SU-DHL-6 (cell line): ENCODE measurements at regions not wholly inside any gene's neighbourhood (a gene's known extent, or its start where the extent isn't known, plus 50 kb on each side); places are given as distances from the start of the nearest gene placed in this dataset.
"Not testable (repeated sequence)": the region's sequence is repeated elsewhere in the genome, so short reads cannot be mapped to it uniquely, and the experiment has no call there.

Experiments
- EZH2phosphoT487 ChIP-seq: fragments of 200-600 bp; sonication (generic), shearing (Covaris generic); conservative IDR thresholded peaks from 2 replicates; pipeline ENCODE4 v1.6.1; 2018; ENCODE audit warnings: mild to moderate bottlenecking, antibody characterized with exemption, low read length, moderate library complexity, mixed read lengths
- TF ChIP-seq, protein P1 (sequence below): fragments of 200-600 bp; sonication (generic); IDR thresholded peaks from one replicate; pipeline ENCODE4 v1.5.1; 2017; ENCODE audit warnings: antibody characterized with exemption, mild to moderate bottlenecking, low read length, moderate library complexity; ENCODE audit not compliant: insufficient read depth, poor library complexity, severe bottlenecking

GRCh38 chr12:20115371-20115770, 253.0 kb upstream of the PDE3A start:
- TF ChIP-seq, protein P1, sequence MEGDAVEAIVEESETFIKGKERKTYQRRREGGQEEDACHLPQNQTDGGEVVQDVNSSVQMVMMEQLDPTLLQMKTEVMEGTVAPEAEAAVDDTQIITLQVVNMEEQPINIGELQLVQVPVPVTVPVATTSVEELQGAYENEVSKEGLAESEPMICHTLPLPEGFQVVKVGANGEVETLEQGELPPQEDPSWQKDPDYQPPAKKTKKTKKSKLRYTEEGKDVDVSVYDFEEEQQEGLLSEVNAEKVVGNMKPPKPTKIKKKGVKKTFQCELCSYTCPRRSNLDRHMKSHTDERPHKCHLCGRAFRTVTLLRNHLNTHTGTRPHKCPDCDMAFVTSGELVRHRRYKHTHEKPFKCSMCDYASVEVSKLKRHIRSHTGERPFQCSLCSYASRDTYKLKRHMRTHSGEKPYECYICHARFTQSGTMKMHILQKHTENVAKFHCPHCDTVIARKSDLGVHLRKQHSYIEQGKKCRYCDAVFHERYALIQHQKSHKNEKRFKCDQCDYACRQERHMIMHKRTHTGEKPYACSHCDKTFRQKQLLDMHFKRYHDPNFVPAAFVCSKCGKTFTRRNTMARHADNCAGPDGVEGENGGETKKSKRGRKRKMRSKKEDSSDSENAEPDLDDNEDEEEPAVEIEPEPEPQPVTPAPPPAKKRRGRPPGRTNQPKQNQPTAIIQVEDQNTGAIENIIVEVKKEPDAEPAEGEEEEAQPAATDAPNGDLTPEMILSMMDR, result not testable (repeated sequence)
- not testable (repeated sequence) for TF ChIP-seq EZH2phosphoT487
